ENCODE measurements at regions not wholly inside any gene's neighbourhood (a gene's known extent, or its start where the extent isn't known, plus 50 kb on each side); places are given as distances from the start of the nearest gene placed in this dataset.

DNA sequence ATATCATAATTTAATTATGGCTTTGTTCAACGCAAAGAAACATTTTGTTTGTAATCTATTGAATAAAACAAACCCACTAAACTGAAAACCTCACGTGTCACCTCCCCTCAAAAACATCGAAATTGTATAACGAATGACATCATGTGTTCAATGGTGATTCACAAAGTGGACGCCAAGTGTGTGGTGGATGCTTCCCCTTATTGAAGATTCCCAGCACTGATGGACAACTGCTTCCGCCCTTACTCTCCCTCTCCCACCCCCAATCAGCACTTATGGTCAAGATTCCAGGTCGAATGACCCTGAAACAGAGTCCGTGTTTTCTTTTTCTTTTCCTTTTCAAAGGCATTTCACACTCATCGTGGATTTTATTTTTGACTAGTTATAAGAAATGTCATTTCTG, 383.0 kb upstream of the SMIM21 start:
- FAIRE-seq: no peak
- no peak overlapping the region for H3K4me3 ChIP-seq (ENCODE audit: low read length in 3 of 3)
- H3K9me3 ChIP-seq (ENCODE audit: control insufficient read depth in 2 of 3, insufficient read depth in 1 of 3, low read length in 3 of 3): no peaks in the 10 kb centered on the region
- no peaks in the 10 kb centered on the region for H3K27me3 ChIP-seq (ENCODE audit: control insufficient read depth, insufficient read depth, low read length)
- DNase-seq: peak in 2 of 5 donors; percentile 35 to 41
- H3K9ac ChIP-seq (ENCODE audit: low read length in 3 of 3): no peak overlapping the region
- intact Hi-C loops (cut with DNase I): no loop called here
- TF ChIP-seq, protein P1, sequence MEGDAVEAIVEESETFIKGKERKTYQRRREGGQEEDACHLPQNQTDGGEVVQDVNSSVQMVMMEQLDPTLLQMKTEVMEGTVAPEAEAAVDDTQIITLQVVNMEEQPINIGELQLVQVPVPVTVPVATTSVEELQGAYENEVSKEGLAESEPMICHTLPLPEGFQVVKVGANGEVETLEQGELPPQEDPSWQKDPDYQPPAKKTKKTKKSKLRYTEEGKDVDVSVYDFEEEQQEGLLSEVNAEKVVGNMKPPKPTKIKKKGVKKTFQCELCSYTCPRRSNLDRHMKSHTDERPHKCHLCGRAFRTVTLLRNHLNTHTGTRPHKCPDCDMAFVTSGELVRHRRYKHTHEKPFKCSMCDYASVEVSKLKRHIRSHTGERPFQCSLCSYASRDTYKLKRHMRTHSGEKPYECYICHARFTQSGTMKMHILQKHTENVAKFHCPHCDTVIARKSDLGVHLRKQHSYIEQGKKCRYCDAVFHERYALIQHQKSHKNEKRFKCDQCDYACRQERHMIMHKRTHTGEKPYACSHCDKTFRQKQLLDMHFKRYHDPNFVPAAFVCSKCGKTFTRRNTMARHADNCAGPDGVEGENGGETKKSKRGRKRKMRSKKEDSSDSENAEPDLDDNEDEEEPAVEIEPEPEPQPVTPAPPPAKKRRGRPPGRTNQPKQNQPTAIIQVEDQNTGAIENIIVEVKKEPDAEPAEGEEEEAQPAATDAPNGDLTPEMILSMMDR (IDR thresholded peaks at IDR 0.05; ENCODE audit: borderline replicate concordance, extremely low read depth, insufficient read depth): no peak
- H3K4me1 ChIP-seq (ENCODE audit: control insufficient read depth in 2 of 3, insufficient read depth in 2 of 3, low read depth in 1 of 3, low read length in 3 of 3): no peaks in the 10 kb centered on the region
- H3K27ac ChIP-seq (ENCODE audit: low read depth in 2 of 2, low read length in 2 of 2): no peak overlapping the region
- H3K36me3 ChIP-seq (ENCODE audit: control insufficient read depth in 2 of 3, insufficient read depth in 3 of 3, low read length in 3 of 3): no peaks in the 10 kb centered on the region

DNA sequence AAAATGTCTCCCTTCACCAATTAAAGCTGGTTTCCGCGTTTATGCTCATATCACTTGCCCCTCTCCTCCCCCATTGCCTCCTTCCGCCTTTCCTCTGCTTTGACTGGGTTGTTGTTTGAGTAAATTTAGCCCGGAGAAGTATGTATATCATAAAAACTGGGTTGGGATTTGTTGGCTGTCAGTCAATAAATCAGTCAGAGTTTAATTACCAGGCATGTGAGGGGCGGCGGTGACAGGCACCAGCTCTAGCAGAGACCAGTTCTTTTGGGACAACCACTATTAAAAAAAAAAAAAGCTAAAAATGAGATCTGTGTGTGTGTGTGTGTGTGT, 382.4 kb upstream of the SMIM21 start:
- intact Hi-C loops (cut with DNase I): no loop called here
- H3K4me1 ChIP-seq (ENCODE audit: control insufficient read depth in 2 of 3, insufficient read depth in 2 of 3, low read depth in 1 of 3, low read length in 3 of 3): no peaks in the 10 kb centered on the region
- H3K36me3 ChIP-seq (ENCODE audit: control insufficient read depth in 2 of 3, insufficient read depth in 3 of 3, low read length in 3 of 3): no peaks in the 10 kb centered on the region
- no peak overlapping the region for H3K27ac ChIP-seq (ENCODE audit: low read depth in 2 of 2, low read length in 2 of 2)
- no peaks in the 10 kb centered on the region for H3K27me3 ChIP-seq (ENCODE audit: control insufficient read depth, insufficient read depth, low read length)
- H3K9ac ChIP-seq (ENCODE audit: low read length in 3 of 3): no peak overlapping the region
- TF ChIP-seq, protein P1 (IDR thresholded peaks at IDR 0.05; ENCODE audit: borderline replicate concordance, extremely low read depth, insufficient read depth): no peak
- H3K4me3 ChIP-seq (ENCODE audit: low read length in 3 of 3): peak overlapping the region; percentile 35 to 40 (median 37)
- DNase-seq (peak in 4 of 5 donors; percentile 60 to 85 (median 68)), FAIRE-seq (no peak)
- no peaks in the 10 kb centered on the region for H3K9me3 ChIP-seq (ENCODE audit: control insufficient read depth in 2 of 3, insufficient read depth in 1 of 3, low read length in 3 of 3)

DNA sequence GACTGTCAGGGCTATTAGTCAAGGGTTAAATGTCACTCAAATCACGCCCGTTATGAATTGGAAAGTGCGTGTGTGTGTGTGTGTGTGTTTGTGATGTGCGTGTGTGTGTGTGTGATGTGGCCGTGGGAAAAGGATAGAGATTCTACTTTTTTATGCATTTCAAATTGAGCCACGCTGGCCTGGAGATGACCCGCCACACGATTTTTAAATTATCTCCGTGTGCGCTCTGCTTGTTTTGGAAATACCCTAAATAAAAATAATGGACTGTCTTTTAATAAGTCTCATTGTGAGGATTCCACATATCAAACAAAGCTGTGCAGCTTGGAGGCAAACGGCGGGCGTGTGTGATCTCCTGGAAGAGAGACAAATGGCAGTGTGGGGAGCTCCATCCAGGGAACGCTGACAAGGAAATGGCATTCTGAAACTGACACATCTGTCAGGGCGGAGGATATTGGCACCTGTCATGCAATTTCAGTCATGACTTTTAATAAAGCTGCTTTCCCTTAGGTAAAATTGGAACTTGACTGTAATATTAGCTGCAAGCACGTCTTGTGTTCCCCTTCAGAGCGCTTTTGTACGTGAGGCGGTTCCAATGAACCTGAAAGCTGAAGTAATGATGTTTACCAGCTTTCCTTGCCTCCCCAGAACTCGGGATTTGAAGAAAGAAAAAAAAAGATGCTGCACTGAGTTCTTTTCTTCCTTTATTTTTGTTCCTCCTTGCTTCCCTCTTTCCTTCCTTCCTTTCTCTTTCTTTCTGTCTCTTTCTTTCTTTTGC, 381.8 kb upstream of the SMIM21 start:
- Histone ChIP-seq H3K4me1 (ENCODE audit: control insufficient read depth in 2 of 3, insufficient read depth in 2 of 3, low read depth in 1 of 3, low read length in 3 of 3) (no peaks in the 10 kb centered on the region), H3K4me3 (ENCODE audit: low read length in 3 of 3) (peak overlapping the region; percentile 35 to 40 (median 37)), H3K27ac (ENCODE audit: low read depth in 2 of 2, low read length in 2 of 2) (no peak overlapping the region), H3K27me3 (ENCODE audit: control insufficient read depth, insufficient read depth, low read length) (no peaks in the 10 kb centered on the region), H3K9ac (ENCODE audit: low read length in 3 of 3) (no peak overlapping the region), H3K9me3 (ENCODE audit: control insufficient read depth in 2 of 3, insufficient read depth in 1 of 3, low read length in 3 of 3) (no peaks in the 10 kb centered on the region), H3K36me3 (ENCODE audit: control insufficient read depth in 2 of 3, insufficient read depth in 3 of 3, low read length in 3 of 3) (no peaks in the 10 kb centered on the region)
- no peak for FAIRE-seq
- intact Hi-C loops (cut with DNase I): no loop called here
- peak in 3 of 5 donors; percentile 21 to 73 (median 63) for DNase-seq
- TF ChIP-seq, protein P1 (IDR thresholded peaks at IDR 0.05; ENCODE audit: borderline replicate concordance, extremely low read depth, insufficient read depth): no peak

Measured in kidney (tissue), 13 donors.